ENCODE measurements at regions not wholly inside any gene's neighbourhood (a gene's known extent, or its start where the extent isn't known, plus 50 kb on each side); places are given as distances from the start of the nearest gene placed in this dataset.

DNA sequence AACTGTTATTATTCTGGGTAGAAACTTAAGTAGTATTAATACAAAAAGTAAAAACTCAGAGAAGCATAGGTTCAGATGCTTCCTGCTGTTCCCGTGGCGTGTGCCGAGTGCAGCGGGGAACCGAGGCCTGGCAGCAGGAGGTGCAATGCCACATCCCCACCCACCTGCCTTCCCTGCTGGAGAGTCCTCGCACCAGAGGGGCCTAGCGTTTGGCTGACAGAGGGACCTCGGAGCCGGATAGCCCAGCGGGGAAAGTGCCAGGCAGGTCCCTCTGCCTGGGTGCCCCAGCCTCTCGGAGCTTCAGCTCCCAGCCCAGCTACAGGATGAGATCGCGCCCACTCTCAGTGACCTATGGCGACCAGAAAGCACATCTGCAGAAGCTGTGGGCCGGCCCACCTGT is 169.6 kb upstream of the GSE1 start:
- Histone ChIP-seq H2AFZ (ENCODE audit: low read length) (no peak overlapping the region), H3K79me2 (ENCODE audit: insufficient read depth, low read length) (no peaks in the 10 kb centered on the region), H3K9me3 (ENCODE audit: low read length) (no peaks in the 10 kb centered on the region), H4K20me1 (ENCODE audit: insufficient read depth, low read length) (peaks cover 9% of the 10 kb centered on the region; the same call in 1 of the 2 replicates), H3K4me3 (replicated peaks in 1 of 3; ENCODE audit: insufficient read depth in 1 of 3, low read depth in 2 of 3, low read length in 3 of 3) (no peak overlapping the region), H3K9ac (ENCODE audit: insufficient read depth, low read depth, low read length) (no peak overlapping the region), H3K4me2 (ENCODE audit: low read depth, low read length) (no peak overlapping the region), H3K4me1 (ENCODE audit: insufficient read depth, low read length) (peaks cover 63% of the 10 kb centered on the region), H3K27me3 (ENCODE audit: control insufficient read depth in 1 of 2, insufficient read depth in 2 of 2, low read length in 2 of 2) (peaks cover 7 to 44% of the 10 kb centered on the region in 2 experiments), H3K36me3 (replicated peaks in 1 of 2; ENCODE audit: control insufficient read depth in 1 of 2, insufficient read depth in 2 of 2, low read length in 2 of 2) (no peaks in the 10 kb centered on the region), H3K27ac (ENCODE audit: extremely low read length, insufficient read depth, low read length) (no peak overlapping the region)
- no peak for DNase-seq (ENCODE audit: low spot score)
- intact Hi-C loops (cut with micrococcal nuclease; ENCODE audit: unreplicated experiment) (no loop called here), in situ Hi-C loops (cut with HindIII; ENCODE audit: extremely low pct_ligation_motif_present, low pct_unique_long_range_greater_than_20kb) (loop anchor here (5.0 kb wide), 2 partner anchors 114 to 164 kb away; no protein-coding TSS in a partner anchor)
- BruUV-seq (replicated peaks): no TSS peak
- FAIRE-seq: no peak
- CTCF ChIA-PET (ENCODE audit: low intra/inter-chr PET ratio, low total read pairs): no interaction called here
- WGBS (ENCODE audit: low lambda C conversion rate): 89% methylated on average over 15 of the region's 15 CpGs
- ATAC-seq: no peak
- POLR2A ChIA-PET: no interaction called here
- TF ChIP-seq POLR2AphosphoS5 (IDR thresholded peaks at IDR 0.05; ENCODE audit: low read depth, low read length) (no peak), FOXO4 (CRISPR knock-in tag; conservative IDR thresholded peaks at IDR 0.05) (0 out of 2 replicates have a peak, but pooled peaks have one; percentile 55), ZNF510 (CRISPR knock-in tag; IDR thresholded peaks at IDR 0.05; ENCODE audit: low read depth) (no peak)

- in situ Hi-C loops (cut with HindIII; ENCODE audit: extremely low pct_ligation_motif_present, low pct_unique_long_range_greater_than_20kb) (no loop called here), intact Hi-C loops (cut with micrococcal nuclease; ENCODE audit: unreplicated experiment) (loop anchor here (5.0 kb wide), 1 partner anchor 47 kb away; no protein-coding TSS in a partner anchor)
- ChIA-PET POLR2A (no interaction called here), CTCF (ENCODE audit: low intra/inter-chr PET ratio, low total read pairs) (no interaction called here)
- no peak for FAIRE-seq
- no peak for ATAC-seq
- WGBS (ENCODE audit: low lambda C conversion rate): 68% methylated on average over 18 of the region's 27 CpGs
- H3K79me2 ChIP-seq (ENCODE audit: insufficient read depth, low read length): no peaks in the 10 kb centered on the region
- no peak for DNase-seq (ENCODE audit: low spot score)
- H4K20me1 ChIP-seq (ENCODE audit: insufficient read depth, low read length): peaks cover 9% of the 10 kb centered on the region; the same call in 1 of the 2 replicates
- no peaks in the 10 kb centered on the region for H3K36me3 ChIP-seq (replicated peaks in 1 of 2; ENCODE audit: control insufficient read depth in 1 of 2, insufficient read depth in 2 of 2, low read length in 2 of 2)
- no peak overlapping the region for H2AFZ ChIP-seq (ENCODE audit: low read length)
- peaks cover 61% of the 10 kb centered on the region for H3K4me1 ChIP-seq (ENCODE audit: insufficient read depth, low read length)
- H3K27ac ChIP-seq (ENCODE audit: extremely low read length, insufficient read depth, low read length): no peak overlapping the region
- peak overlapping the region; percentile 25; the same call in 1 of the 2 replicates for H3K4me2 ChIP-seq (ENCODE audit: low read depth, low read length)
- no peak overlapping the region for H3K9ac ChIP-seq (ENCODE audit: insufficient read depth, low read depth, low read length)
- no TSS peak for BruUV-seq (replicated peaks)
- no peak overlapping the region for H3K4me3 ChIP-seq (replicated peaks in 1 of 3; ENCODE audit: insufficient read depth in 1 of 3, low read depth in 2 of 3, low read length in 3 of 3)
- H3K9me3 ChIP-seq (ENCODE audit: low read length): no peaks in the 10 kb centered on the region
- H3K27me3 ChIP-seq (ENCODE audit: control insufficient read depth in 1 of 2, insufficient read depth in 2 of 2, low read length in 2 of 2): peaks cover 4 to 44% of the 10 kb centered on the region in 2 experiments
- TF ChIP-seq TGIF2 (CRISPR knock-in tag; IDR thresholded peaks at IDR 0.05) (no peak), KLF12 (CRISPR knock-in tag; IDR thresholded peaks at IDR 0.05; ENCODE audit: borderline replicate concordance) (no peak), HOXA7 (CRISPR knock-in tag; IDR thresholded peaks at IDR 0.05) (0 out of 2 replicates have a peak, but pooled peaks have one; percentile 41), ZNF33B (CRISPR knock-in tag; IDR thresholded peaks at IDR 0.05) (no peak), ZNF3 (CRISPR knock-in tag; IDR thresholded peaks at IDR 0.05) (no peak), ZNF737 (CRISPR knock-in tag; IDR thresholded peaks at IDR 0.05; ENCODE audit: borderline replicate concordance) (0 out of 2 replicates have a peak, but pooled peaks have one; percentile 77), ZNF598 (CRISPR knock-in tag; IDR thresholded peaks at IDR 0.05; ENCODE audit: borderline replicate concordance) (0 out of 2 replicates have a peak, but pooled peaks have one; percentile 18), E2F2 (CRISPR knock-in tag; IDR thresholded peaks at IDR 0.05; ENCODE audit: borderline replicate concordance) (no peak), PAWR (CRISPR knock-in tag; IDR thresholded peaks at IDR 0.05; ENCODE audit: borderline replicate concordance) (no peak)
- TF ChIP-seq, protein P1, sequence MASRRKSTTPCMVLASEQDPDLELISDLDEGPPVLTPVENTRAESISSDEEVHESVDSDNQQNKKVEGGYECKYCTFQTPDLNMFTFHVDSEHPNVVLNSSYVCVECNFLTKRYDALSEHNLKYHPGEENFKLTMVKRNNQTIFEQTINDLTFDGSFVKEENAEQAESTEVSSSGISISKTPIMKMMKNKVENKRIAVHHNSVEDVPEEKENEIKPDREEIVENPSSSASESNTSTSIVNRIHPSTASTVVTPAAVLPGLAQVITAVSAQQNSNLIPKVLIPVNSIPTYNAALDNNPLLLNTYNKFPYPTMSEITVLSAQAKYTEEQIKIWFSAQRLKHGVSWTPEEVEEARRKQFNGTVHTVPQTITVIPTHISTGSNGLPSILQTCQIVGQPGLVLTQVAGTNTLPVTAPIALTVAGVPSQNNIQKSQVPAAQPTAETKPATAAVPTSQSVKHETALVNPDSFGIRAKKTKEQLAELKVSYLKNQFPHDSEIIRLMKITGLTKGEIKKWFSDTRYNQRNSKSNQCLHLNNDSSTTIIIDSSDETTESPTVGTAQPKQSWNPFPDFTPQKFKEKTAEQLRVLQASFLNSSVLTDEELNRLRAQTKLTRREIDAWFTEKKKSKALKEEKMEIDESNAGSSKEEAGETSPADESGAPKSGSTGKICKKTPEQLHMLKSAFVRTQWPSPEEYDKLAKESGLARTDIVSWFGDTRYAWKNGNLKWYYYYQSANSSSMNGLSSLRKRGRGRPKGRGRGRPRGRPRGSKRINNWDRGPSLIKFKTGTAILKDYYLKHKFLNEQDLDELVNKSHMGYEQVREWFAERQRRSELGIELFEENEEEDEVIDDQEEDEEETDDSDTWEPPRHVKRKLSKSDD (CRISPR knock-in tag; IDR thresholded peaks at IDR 0.05; ENCODE audit: low read depth): no peak
Measured at GRCh38 chr16:85445064-85445778, 167.9 kb upstream of the GSE1 start.
